MM.1S (cell line): ENCODE measurements at regions not wholly inside any gene's neighbourhood (a gene's known extent, or its start where the extent isn't known, plus 50 kb on each side); places are given as distances from the start of the nearest gene placed in this dataset.

Experiments used
- CTCF ChIP-seq: fragments of 300-600 bp; sonication (generic); IDR thresholded peaks from 2 replicates; pipeline ENCODE4 v1.5.1; 2016; ENCODE audit warnings: antibody characterized with exemption, low read length, mixed read lengths
- EZH2 ChIP-seq: fragments of 300-600 bp; sonication (generic); optimal IDR thresholded peaks from 2 replicates; pipeline ENCODE3; 2017; ENCODE audit warnings: low read depth, mild to moderate bottlenecking, antibody characterized with exemption, low read length, mixed read lengths
- EZH2phosphoT487 ChIP-seq: fragments of 300-600 bp; sonication (generic); IDR thresholded peaks from 2 replicates; pipeline ENCODE4 v1.6.1; 2018; ENCODE audit warnings: antibody characterized with exemption, low read length

GRCh38 chr7:8360564-8361153 is 72.8 kb upstream of the NXPH1 start:
- TF ChIP-seq CTCF (no peak), EZH2 (no peak), EZH2phosphoT487 (no peak)
